Spleen (tissue), 11 donors: ENCODE measurements at regions not wholly inside any gene's neighbourhood (a gene's known extent, or its start where the extent isn't known, plus 50 kb on each side); places are given as distances from the start of the nearest gene placed in this dataset.

Source experiments
- DNase-seq: peaks from one replicate; pipeline ENCODE4 v3.0.0-alpha.2; 2020
- H3K27ac ChIP-seq, 8 donors: fragments of 200-600 bp; sonication (generic) in 7 of 8; 1 replicate in 4 of 8; 2 replicates in 4 of 8; pipeline versions ENCODE4 v1.5.0 to v1.8.0; 2016 to 2021; ENCODE audit warnings: inconsistent platforms in 4 of 8, mild to moderate bottlenecking in 4 of 8, moderate library complexity in 1 of 8
- H3K27me3 ChIP-seq, 7 donors: fragments of 200-600 bp; sonication (generic) in 6 of 7; replicated peaks in 1 of 7; 1 replicate in 4 of 7; 2 replicates in 3 of 7; pipeline versions ENCODE4 v1.5.0 to v1.8.0; 2016 to 2021; ENCODE audit warnings: inconsistent platforms in 3 of 7, mild to moderate bottlenecking in 1 of 7
- H3K36me3 ChIP-seq, 6 donors: fragments of 200-600 bp; sonication (generic) in 5 of 6; 1 replicate in 4 of 6; 2 replicates in 2 of 6; pipeline versions ENCODE4 v1.5.0 to v1.8.0; 2016 to 2021; ENCODE audit warnings: inconsistent platforms in 2 of 6
- H3K4me1 ChIP-seq, 6 donors: fragments of 200-600 bp; sonication (generic) in 5 of 6; 1 replicate in 3 of 6; 2 replicates in 3 of 6; pipeline versions ENCODE4 v1.5.0 to v1.8.0; 2016 to 2021; ENCODE audit warnings: inconsistent platforms in 3 of 6
- H3K4me3 ChIP-seq, 8 donors: fragments of 200-600 bp; sonication (generic) in 7 of 8; 1 replicate in 4 of 8; 2 replicates in 4 of 8; pipeline versions ENCODE4 v1.5.0 to v1.8.0; 2016 to 2021; ENCODE audit warnings: inconsistent platforms in 4 of 8, mild to moderate bottlenecking in 4 of 8, moderate library complexity in 2 of 8
- H3K9me3 ChIP-seq, 8 donors: fragments of 200-600 bp; sonication (generic) in 7 of 8; 1 replicate in 4 of 8; 2 replicates in 4 of 8; pipeline versions ENCODE4 v1.5.0 to v1.8.0; 2016 to 2021; ENCODE audit warnings: inconsistent platforms in 4 of 8
- CTCF ChIP-seq, 11 experiments: fragments of 200-600 bp in 7 of 11; fragments of 450-650 bp in 4 of 11; sonication (generic) in 4 of 11; IDR thresholded peaks in 8 of 11; conservative IDR thresholded peaks in 3 of 11; 1 replicate in 7 of 11; 2 replicates in 4 of 11; pipeline versions ENCODE4 v1.4.0 to v1.8.0; 2016 to 2021; ENCODE audit warnings: antibody characterized with exemption in 11 of 11, inconsistent platforms in 4 of 11, mild to moderate bottlenecking in 1 of 11
- POLR2A ChIP-seq, 3 donors: fragments of 450-650 bp; IDR thresholded peaks; one replicate each; pipeline ENCODE4 v1.5.1; 2017; ENCODE audit warnings: antibody characterized with exemption in 3 of 3, mild to moderate bottlenecking in 1 of 3
- POLR2AphosphoS5 ChIP-seq, 3 donors: sonication (generic); formaldehyde crosslinking; IDR thresholded peaks; one replicate each; pipeline ENCODE4 v1.5.1; 2017; ENCODE audit warnings: antibody characterized with exemption in 3 of 3
- WGBS, 5 donors: extraction: QIAGEN DNeasy Blood & Tissue Kit in 3 of 5; methylation state at CpG; one replicate each; pipeline versions ENCODE4 v1.1.5 to v1.1.7; 2013 to 2018; 5-methylcytosine and 5-hydroxymethylcytosine counted together
- intact Hi-C: fragments of 100-400 bp; cut with DNase I; formaldehyde crosslinking; loops from one replicate; pipeline ENCODE4 v1.15.0; 2023; ENCODE audit warnings: low total_unique reads
- donor health status: healthy with polysubstance abuse.
- donor health status: DM: no; HTN: no; CAD: no; lungs with moderate emphysema.
- donor health status: DM: no; HTN: no; CAD: no.
- donor health status: Bipolar disorder and iron deficiency.
- donor health status: healthy.
- donor health status: DM: no; HTN: no; CAD: no.
- donor health status: DM: yes; HTN: yes; CAD: no.

DNA sequence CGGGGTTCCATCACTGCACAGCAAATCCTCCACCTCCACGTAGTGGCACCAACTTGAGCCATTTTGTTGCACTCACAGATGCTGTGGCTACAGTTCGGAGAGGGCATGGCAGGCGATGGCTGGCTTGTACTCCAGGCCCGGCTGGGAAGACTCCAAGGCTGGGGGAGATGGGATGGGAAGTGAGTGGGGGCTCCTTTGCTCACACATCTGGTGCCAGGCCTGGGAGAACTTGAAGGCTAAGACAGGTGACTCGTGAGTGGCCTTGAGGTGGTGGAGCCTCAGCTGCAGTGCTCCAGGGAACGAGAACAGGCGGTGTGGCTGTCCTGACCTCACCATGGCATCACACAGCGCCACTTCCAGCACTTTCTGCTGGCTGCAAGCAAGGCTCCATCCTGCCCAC, 87.9 kb downstream of the PLXNA1 start:
- no peak overlapping the region for H3K27ac ChIP-seq
- H3K27me3 ChIP-seq = peaks cover 0 to 56% (median 0%) of the 10 kb centered on the region in 7 donors
- no peaks in the 10 kb centered on the region for H3K4me1 ChIP-seq
- no peaks in the 10 kb centered on the region for H3K36me3 ChIP-seq
- H3K4me3 ChIP-seq = no peak overlapping the region
- intact Hi-C loops = no loop called here
- WGBS, 5 donors = 72 to 93% (median 83%) methylated on average over 5 to 9 of the region's 9 CpGs
- peak; percentile 64 for DNase-seq
- H3K9me3 ChIP-seq = no peaks in the 10 kb centered on the region
- TF ChIP-seq POLR2AphosphoS5 (IDR thresholded peaks at IDR 0.05) = no peak

DNA sequence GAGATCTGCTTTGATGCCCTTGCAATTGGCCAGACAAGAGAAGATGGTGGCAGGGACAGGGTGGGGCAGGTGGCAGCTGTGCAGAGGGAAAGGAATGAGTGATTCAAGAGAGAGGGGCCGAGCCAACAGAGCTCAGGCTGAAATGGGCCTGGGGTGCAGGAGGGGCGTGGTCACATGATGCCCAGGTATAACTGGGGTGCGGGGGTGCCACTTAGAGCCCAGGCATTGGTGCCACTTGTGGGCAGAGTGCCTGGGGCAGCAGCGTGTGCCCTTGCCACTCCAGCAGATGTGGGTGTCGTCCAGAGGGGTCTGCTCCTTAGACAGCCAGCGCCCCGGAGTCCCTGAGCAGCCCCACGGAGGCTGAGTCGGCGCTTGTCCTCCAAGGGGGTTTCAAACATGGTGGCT, 88.7 kb downstream of the PLXNA1 start:
- Histone ChIP-seq H3K36me3 (no peaks in the 10 kb centered on the region), H3K27me3 (peaks cover 0 to 56% (median 0%) of the 10 kb centered on the region in 7 donors), H3K4me1 (no peaks in the 10 kb centered on the region), H3K27ac (no peak overlapping the region), H3K4me3 (no peak overlapping the region), H3K9me3 (no peaks in the 10 kb centered on the region)
- no peak for TF ChIP-seq POLR2A (IDR thresholded peaks at IDR 0.05)
- 86 to 94% (median 90%) methylated on average over 7 to 10 of the region's 10 CpGs for WGBS, 5 donors
- intact Hi-C loops = no loop called here
- DNase-seq = peak; percentile 70

GRCh38 chr3:127072221-127072771, 89.4 kb downstream of the PLXNA1 start:
- H3K27me3 ChIP-seq = peaks cover 0 to 50% (median 0%) of the 10 kb centered on the region in 7 donors
- TF ChIP-seq CTCF (IDR thresholded peaks at IDR 0.05 in 8 of 11, conservative IDR thresholded peaks at IDR 0.05 in 3 of 11) = no peak
- TF ChIP-seq POLR2AphosphoS5 (IDR thresholded peaks at IDR 0.05) = no peak
- no peak for TF ChIP-seq POLR2A (IDR thresholded peaks at IDR 0.05)

DNA sequence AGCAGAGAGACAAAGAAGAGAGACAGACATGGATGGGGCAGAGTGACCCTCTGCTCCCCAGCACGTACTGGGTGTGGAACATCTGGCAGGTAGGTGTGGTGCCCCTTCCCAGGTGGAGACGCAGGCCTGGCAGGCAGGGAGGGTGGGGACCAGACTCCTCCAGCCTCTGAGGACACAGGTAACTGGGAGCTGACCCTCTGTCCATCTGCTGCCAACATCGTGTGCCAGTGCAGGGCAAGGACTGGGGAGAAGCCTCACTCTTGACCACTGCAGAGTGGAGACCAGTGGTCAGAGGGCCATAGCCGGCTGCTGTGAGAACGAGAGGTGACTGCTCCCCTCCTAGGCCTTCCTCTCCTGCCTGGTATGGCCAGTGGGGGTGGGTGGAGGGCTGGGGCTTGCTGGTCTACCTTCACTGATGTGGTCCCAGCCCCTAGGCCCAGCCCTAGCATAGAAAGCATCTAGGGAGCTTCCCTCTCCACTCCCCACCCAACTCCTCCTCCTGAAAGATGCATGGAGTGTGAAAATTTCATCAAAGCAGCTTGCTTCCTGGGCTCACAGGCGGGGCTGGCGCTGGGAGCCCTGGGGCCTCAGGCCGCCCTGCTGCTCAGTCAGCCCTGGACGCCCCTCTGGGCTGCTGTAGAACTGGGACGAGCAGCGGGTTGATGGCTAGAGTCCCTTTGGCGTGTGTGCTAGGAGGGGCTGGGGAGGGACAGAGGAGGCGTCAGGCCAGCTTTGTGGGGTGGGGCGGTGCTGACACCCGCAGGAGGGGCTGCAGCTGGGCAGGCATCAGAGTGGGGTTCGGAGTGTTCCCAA, 90.3 kb downstream of the PLXNA1 start:
- 77 to 85% (median 82%) methylated on average over 15 to 16 of the region's 16 CpGs for WGBS, 5 donors
- peak; percentile 65 for DNase-seq
- H3K4me3 ChIP-seq = no peak overlapping the region
- H3K27me3 ChIP-seq = peaks cover 0 to 41% (median 0%) of the 10 kb centered on the region in 7 donors
- H3K4me1 ChIP-seq = no peaks in the 10 kb centered on the region
- TF ChIP-seq POLR2A (IDR thresholded peaks at IDR 0.05) = no peak
- TF ChIP-seq POLR2AphosphoS5 (IDR thresholded peaks at IDR 0.05) = no peak
- no peak for TF ChIP-seq CTCF (IDR thresholded peaks at IDR 0.05 in 8 of 11, conservative IDR thresholded peaks at IDR 0.05 in 3 of 11)
- intact Hi-C loops = no loop called here
- H3K9me3 ChIP-seq = no peaks in the 10 kb centered on the region
- no peak overlapping the region for H3K27ac ChIP-seq
- H3K36me3 ChIP-seq = no peaks in the 10 kb centered on the region

More at GRCh38 chr3:127072221-127072771, 89.4 kb downstream of the PLXNA1 start:
- intact Hi-C loops = no loop called here
- Histone ChIP-seq H3K9me3 (no peaks in the 10 kb centered on the region), H3K4me1 (no peaks in the 10 kb centered on the region), H3K36me3 (no peaks in the 10 kb centered on the region), H3K27ac (no peak overlapping the region), H3K4me3 (no peak overlapping the region)
- WGBS, 5 donors = 79 to 87% (median 81%) methylated on average over 9 to 10 of the region's 10 CpGs
- peak; percentile 66 for DNase-seq
